ENCODE measurements at regions not wholly inside any gene's neighbourhood (a gene's known extent, or its start where the extent isn't known, plus 50 kb on each side); places are given as distances from the start of the nearest gene placed in this dataset.

DNA sequence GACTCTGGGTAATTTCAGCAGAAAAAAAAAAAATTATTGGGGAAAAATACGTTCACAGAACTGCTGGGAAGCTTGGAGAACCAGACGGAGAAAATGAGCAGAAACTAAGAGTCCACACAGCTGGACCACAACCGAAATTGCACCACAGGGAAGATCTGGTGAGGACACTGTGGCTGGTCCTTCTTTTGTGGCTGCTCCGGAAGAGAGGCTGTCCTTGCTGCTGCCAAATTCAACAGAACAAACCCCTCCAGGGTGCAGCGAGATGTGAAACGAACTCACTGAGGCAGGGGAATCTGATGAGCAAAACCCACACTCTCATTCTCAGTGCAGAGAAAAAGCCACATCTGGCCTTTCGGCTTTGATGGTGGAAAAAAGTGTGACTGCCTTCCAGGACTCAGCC is 200.0 kb downstream of the ACTL7B start:
- TF ChIP-seq POLR2A (IDR thresholded peaks at IDR 0.05), result no peak
- TF ChIP-seq, protein P1, sequence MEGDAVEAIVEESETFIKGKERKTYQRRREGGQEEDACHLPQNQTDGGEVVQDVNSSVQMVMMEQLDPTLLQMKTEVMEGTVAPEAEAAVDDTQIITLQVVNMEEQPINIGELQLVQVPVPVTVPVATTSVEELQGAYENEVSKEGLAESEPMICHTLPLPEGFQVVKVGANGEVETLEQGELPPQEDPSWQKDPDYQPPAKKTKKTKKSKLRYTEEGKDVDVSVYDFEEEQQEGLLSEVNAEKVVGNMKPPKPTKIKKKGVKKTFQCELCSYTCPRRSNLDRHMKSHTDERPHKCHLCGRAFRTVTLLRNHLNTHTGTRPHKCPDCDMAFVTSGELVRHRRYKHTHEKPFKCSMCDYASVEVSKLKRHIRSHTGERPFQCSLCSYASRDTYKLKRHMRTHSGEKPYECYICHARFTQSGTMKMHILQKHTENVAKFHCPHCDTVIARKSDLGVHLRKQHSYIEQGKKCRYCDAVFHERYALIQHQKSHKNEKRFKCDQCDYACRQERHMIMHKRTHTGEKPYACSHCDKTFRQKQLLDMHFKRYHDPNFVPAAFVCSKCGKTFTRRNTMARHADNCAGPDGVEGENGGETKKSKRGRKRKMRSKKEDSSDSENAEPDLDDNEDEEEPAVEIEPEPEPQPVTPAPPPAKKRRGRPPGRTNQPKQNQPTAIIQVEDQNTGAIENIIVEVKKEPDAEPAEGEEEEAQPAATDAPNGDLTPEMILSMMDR (IDR thresholded peaks at IDR 0.05), result no peak
